Heart left ventricle (tissue), 13 donors: ENCODE measurements at regions not wholly inside any gene's neighbourhood (a gene's known extent, or its start where the extent isn't known, plus 50 kb on each side); places are given as distances from the start of the nearest gene placed in this dataset.

Source experiments
- POLR2A ChIP-seq, 2 donors: fragments of 450-650 bp; IDR thresholded peaks; one replicate each; pipeline ENCODE4 v1.6.1; 2017; ENCODE audit warnings: antibody characterized with exemption in 2 of 2, mild to moderate bottlenecking in 2 of 2, moderate library complexity in 2 of 2
- TF ChIP-seq, protein P1 (sequence below), 12 donors: fragments of 200-600 bp; sonication (generic) in 4 of 12; IDR thresholded peaks; one replicate each; pipeline versions ENCODE4 v1.5.0 to v1.8.0; 2018 to 2022; ENCODE audit warnings: antibody characterized with exemption in 12 of 12, mild to moderate bottlenecking in 5 of 12
- donor health status: ischemic (EF 13 %, LVEDD 7.1; RV severe dilation, severe dysfunction).
- donor health status: DM: no; HTN: yes; CAD: no.
- donor health status: DM: no; HTN: no; CAD: no.
- donor health status: ischemic (EF 25% LVEDD 6.9; RV normal size, moderate dysfunction).
- donor health status: ischemic (EF 25% LVEDD 5.7; RV mildly dilated, moderate dysfunction).
- donor health status: ischemic (EF 35%, LVEDD 5.7; RV mildly dilated, moderate dysfunction).
- donor health status: nonischemic (EF 11% LVEDD 7.7; RV severe dilation, severe dysfunction).
- donor health status: DM: yes; HTN: yes; CAD: no.
- donor health status: PGD.
- donor health status: ischemic (EF 29% LVEDD 5.4; RV normal size, mild dysfunction).
- donor health status: nonischemic (EF 23%, LVEDD 6.1; RV moderate dilation, normal function).

DNA sequence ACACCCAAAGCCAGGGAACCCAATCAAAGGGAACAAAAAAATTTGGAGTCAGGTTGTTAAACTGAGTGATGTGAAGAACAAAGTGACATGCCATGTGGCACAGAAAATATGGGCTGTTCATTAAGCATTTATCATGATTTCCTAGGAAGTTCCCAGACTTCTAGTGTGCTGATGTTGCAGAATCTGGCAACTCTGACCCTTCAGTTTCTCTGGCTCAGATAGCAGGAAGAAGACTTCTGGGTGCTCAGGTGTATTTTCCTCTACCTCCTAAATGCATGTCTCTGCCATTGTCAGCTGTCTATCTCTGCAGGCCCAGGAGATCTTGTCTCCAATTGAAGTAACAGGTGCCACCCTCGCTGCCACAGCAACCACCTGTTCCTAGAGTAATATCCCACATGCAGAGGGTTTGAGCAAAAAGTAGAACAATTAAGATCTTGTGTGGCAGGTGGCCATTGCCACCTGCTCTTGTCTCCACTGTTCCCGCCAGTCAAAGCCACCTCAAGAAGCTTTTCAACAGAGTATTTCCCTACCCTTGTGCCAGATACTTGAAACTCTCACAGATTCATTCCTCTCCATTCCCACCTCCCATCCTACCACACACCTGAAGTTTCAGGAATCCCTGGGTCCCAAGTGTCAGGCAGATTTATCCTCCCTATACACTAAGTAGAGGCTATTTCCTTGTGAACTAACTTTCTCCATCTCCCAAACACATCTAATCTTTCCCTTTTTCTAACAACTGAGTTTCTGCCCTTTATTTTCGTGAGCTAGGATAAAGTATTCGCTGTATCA, 533.7 kb upstream of the CHAC2 start:
- TF ChIP-seq, protein P1, sequence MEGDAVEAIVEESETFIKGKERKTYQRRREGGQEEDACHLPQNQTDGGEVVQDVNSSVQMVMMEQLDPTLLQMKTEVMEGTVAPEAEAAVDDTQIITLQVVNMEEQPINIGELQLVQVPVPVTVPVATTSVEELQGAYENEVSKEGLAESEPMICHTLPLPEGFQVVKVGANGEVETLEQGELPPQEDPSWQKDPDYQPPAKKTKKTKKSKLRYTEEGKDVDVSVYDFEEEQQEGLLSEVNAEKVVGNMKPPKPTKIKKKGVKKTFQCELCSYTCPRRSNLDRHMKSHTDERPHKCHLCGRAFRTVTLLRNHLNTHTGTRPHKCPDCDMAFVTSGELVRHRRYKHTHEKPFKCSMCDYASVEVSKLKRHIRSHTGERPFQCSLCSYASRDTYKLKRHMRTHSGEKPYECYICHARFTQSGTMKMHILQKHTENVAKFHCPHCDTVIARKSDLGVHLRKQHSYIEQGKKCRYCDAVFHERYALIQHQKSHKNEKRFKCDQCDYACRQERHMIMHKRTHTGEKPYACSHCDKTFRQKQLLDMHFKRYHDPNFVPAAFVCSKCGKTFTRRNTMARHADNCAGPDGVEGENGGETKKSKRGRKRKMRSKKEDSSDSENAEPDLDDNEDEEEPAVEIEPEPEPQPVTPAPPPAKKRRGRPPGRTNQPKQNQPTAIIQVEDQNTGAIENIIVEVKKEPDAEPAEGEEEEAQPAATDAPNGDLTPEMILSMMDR (IDR thresholded peaks at IDR 0.05) = no peak
- no peak for TF ChIP-seq POLR2A (IDR thresholded peaks at IDR 0.05)
